ENCODE measurements at regions not wholly inside any gene's neighbourhood (a gene's known extent, or its start where the extent isn't known, plus 50 kb on each side); places are given as distances from the start of the nearest gene placed in this dataset.
"Not testable (repeated sequence)": the region's sequence is repeated elsewhere in the genome, so short reads cannot be mapped to it uniquely, and the experiment has no call there.

DNA sequence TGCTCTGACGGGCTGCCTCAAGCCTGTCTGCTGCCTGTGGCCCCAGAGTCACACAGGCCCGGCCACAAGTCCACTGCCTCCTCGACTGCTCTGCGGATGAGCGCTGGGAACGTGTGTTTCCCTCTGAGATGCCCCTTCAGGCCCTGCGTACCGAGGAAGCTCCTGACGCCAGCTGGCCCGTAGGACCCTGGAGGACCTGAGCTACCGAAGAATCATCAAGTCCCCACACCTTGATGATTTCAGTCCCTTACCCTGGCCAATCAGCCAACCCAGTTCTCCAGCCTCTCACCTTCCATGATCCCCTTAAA is 96.6 kb upstream of the LRPAP1 start:
- Mint-ChIP-seq H3K4me3 (no peak overlapping the region), H3K27me3 (peaks cover 34% of the 10 kb centered on the region in 2 donors), H3K27ac (no peak overlapping the region), H3K36me3 (peaks cover 2 to 3% of the 10 kb centered on the region in 2 donors), H3K4me1 (no peaks in the 10 kb centered on the region), H3K9me3 (peaks cover 3 to 4% of the 10 kb centered on the region in 2 donors)
- no peak for ATAC-seq (replicated peaks)
- DNase-seq, result no peak

DNA sequence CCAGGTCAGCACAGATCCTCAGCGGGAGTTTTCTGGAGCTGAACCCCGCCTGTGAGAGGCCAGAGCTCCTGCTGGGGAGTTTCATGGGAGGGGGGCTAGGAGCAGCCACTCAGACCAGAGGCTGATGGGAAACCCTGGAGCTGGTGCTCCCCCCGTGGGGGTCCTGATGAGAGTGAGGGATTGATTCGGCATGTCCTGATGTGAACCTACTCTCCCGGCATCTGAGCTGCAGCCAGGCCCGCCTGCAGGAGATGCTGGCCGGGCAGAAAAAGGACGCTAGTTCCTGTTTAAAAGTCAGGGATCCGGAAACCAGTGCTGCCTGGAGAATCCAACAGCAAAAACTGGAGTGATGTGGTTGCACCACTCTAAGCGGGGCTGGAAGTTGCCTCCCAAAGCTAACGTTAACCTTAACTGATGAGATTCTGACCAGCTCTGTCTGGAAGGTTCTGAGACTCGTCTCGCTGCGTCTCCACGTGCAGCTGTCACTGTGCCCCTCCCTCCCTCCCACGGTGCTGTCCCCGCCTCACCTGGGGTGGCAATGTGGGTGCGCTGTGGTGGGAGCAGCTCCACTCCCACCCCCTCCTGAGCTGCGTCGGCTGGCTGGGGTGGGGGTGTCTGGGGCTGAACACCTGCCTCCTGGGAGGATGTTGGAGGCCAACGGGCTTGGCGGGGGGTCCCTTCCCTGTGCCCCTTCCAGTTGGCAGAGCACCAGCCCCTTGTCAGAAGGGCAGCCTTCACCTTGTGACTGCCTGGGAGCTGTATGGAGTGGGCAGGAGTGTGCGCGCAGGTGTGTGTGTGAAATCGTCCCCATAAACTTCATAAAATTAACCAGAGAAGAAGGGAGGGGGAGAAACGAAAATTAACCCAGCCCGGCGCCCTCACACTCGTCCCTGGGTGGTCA is 96.0 kb upstream of the LRPAP1 start:
- not testable (repeated sequence) for ATAC-seq (replicated peaks); H3K4me1 Mint-ChIP-seq; DNase-seq; H3K9me3 Mint-ChIP-seq; H3K27ac Mint-ChIP-seq; H3K4me3 Mint-ChIP-seq; H3K36me3 Mint-ChIP-seq
- H3K27me3 Mint-ChIP-seq, result peaks cover 37 to 38% of the 10 kb centered on the region in 2 donors

DNA sequence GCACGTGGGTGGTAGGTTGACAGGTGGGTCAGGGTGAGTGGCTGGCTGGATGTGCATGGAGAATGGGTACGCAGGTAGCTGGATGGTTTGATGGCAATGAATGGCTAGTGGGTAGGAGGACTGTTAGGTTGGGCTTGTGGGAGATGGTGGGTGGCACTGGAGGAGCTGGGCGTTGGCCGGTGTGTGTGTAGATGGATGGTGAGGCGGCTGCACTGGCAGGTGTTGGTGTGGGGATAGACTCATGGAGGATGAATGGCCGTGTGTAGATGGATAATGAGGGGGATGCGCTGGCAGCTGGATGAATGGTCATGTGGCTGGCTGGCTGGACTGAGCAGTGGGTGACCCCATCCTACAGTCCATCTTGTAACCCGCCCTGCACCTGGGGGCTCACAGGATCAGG is 95.2 kb upstream of the LRPAP1 start:
- not testable (repeated sequence) for ATAC-seq (replicated peaks); DNase-seq; H3K4me3 Mint-ChIP-seq; H3K9me3 Mint-ChIP-seq; H3K27ac Mint-ChIP-seq; H3K4me1 Mint-ChIP-seq; H3K36me3 Mint-ChIP-seq
- H3K27me3 Mint-ChIP-seq, result peaks cover 41 to 42% of the 10 kb centered on the region in 2 donors

DNA sequence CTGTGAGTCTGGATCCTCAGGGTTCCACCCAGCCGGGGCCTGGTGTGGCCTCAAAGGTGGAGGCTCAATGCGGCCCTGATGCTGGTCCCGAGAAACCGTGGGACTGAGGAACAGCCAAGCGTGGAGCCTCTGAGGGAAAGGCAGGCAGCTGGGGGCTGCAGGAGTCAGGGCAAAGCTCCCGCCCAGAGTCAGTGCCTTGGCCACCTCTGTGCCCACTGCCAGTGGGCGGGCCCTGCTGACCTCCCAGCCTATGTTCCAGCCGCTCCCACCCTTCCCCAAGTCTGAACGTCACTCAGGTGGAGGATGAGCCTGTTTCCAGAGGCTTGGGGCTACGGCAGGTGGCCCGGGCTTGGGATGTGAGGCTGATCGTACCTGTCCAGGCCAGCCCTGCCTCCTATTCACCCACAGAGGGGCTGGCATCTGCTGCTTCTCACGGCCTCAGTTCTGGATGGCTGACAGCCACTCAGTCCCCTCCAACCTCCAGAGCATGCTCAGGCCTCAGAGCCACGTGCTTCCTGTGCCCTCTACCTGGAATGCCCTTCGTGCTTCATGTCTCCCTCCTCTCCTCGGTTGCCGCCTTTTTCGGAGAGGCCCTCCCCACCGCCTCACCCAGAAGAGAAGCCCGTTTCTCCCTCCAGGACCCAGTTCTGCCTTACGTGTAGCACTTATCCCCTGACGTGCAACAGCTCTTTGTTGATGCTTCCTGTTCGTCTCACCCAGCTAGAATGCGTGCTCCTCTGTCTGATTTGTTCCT is 94.1 kb upstream of the LRPAP1 start:
- DNase-seq; H3K4me3 Mint-ChIP-seq; H3K4me1 Mint-ChIP-seq; H3K27ac Mint-ChIP-seq; ATAC-seq (replicated peaks); H3K9me3 Mint-ChIP-seq; H3K36me3 Mint-ChIP-seq: not testable (repeated sequence)
- H3K27me3 Mint-ChIP-seq, result peaks cover 40 to 44% of the 10 kb centered on the region in 2 donors

DNA sequence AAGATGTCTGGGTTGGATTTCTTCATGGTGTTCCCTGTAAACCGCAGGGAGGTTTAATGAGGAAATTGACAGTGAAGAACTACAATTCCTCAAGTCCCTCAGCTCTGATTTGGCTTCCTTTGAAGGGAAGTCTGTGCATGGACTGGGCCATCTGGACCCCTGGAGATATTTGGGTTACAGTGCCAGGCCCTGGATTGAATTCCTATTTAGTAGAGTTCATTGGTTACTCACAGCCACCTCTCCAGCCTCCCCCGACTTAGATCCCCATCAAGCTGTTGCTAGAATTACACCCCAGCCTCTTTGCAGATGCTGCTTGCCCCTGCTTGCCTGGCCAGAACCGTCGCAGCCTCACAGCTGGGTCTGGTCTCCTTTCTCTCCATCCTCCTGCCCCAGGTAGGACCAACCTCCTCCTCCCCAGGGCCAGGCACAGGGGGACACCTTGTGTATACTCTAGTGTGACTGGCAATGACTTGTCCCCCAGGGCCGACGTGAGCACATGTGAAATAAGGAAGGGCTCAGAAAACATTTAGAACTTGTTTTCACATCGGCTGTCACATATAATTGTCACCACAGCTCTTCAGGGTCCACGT is 93.2 kb upstream of the LRPAP1 start:
- peaks cover 37 to 41% of the 10 kb centered on the region in 2 donors for H3K27me3 Mint-ChIP-seq
- ATAC-seq (replicated peaks); H3K4me1 Mint-ChIP-seq; H3K36me3 Mint-ChIP-seq; H3K27ac Mint-ChIP-seq; H3K9me3 Mint-ChIP-seq; DNase-seq; H3K4me3 Mint-ChIP-seq: not testable (repeated sequence)

DNA sequence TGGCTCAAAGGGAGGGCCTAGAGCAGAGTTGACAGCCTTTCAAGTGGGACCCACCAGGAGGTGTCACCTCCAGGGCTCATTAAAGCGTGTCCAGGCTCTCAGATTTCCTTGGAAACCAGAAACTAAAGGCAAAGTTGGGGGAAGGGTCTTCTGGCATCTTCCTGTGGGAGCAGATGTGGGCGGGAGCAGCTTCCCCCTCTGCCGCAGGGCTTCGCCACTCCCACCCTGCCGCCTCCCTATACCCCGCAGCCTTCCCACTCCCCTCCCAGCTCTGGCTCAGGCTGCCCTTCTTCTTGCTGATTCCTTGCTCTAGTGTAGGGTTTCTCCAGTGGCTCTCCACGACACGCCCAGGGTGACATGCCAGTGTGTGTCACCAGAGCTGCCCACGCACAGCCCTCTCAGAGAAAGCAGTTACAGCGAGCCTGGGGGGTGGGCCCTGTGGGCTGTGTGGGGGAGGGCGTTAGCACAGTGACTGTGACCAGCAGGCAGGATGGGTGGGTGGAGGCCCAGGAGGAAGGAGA is 91.6 kb upstream of the LRPAP1 start:
- ATAC-seq (replicated peaks); H3K4me3 Mint-ChIP-seq; H3K4me1 Mint-ChIP-seq; H3K9me3 Mint-ChIP-seq; H3K27ac Mint-ChIP-seq; DNase-seq; H3K36me3 Mint-ChIP-seq: not testable (repeated sequence)
- peaks cover 41 to 43% of the 10 kb centered on the region in 2 donors for H3K27me3 Mint-ChIP-seq

DNA sequence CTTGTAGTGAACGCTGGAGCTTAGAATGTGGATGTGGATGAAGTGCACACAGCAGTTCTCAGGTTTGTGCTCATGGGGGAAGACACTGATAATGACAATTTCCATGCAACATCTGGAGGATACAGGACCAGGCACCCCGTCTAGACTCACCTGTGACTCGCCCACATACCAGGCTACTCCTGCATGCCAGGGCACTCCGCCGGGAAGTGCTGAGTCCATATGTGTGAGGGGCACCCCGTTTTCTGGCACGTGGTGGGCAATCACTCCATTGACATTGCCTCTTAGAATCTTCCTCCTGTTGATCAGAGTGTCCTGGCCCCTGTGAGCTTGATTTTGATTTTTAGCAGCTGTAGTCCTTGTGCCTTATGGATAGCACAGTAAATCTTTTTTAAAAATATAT is 90.9 kb upstream of the LRPAP1 start:
- Mint-ChIP-seq H3K36me3 (no peaks in the 10 kb centered on the region), H3K9me3 (peaks cover 0 to 4% of the 10 kb centered on the region in 2 donors), H3K4me3 (no peak overlapping the region), H3K4me1 (peaks cover 2 to 5% of the 10 kb centered on the region in 2 donors), H3K27me3 (peaks cover 46 to 51% of the 10 kb centered on the region in 2 donors), H3K27ac (no peak overlapping the region)
- no peak for DNase-seq
- no peak for ATAC-seq (replicated peaks)

DNA sequence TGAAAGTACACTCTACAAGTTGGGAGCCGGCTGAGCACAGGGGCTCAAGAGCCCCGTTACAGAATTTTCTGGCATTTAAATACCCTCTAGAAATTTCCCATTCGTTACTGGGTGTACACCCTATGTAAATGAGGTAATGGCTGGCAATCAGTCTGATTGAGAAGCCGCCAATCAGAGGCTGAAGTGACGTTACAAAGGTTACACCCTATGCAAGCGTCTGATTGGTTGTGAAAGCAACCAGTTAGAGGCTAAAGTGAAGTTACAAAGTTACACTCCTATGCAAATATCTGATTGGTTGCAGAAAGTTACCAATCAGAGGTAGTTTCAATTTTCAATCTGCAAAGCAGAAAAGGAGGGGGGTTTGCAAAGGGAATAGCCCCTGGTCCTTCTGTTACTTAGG is 88.1 kb upstream of the LRPAP1 start:
- not testable (repeated sequence) for H3K27ac Mint-ChIP-seq; H3K36me3 Mint-ChIP-seq; DNase-seq; H3K4me1 Mint-ChIP-seq; H3K9me3 Mint-ChIP-seq; ATAC-seq (replicated peaks); H3K4me3 Mint-ChIP-seq
- H3K27me3 Mint-ChIP-seq, result peaks cover 51 to 58% of the 10 kb centered on the region in 2 donors

DNA sequence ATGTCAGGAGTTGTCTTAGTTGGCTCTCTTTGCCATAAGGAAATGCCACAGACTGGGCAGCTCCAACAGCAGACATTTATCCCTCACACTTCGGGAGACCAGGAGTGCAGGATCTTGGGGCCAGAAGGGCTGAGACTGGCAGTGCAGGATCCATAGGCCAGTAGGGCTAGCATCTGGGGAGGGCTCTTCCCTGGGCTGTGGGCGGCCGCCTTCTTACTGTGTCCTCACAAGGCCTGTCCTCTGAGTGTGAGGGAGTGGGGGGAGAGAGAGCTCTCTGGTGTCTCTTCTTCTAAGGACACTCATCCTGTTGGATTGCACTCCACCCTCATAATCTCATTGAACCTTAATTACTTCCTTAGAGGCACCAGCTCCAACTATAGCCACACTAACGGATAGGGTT is 87.5 kb upstream of the LRPAP1 start:
- not testable (repeated sequence) for H3K9me3 Mint-ChIP-seq

DNA sequence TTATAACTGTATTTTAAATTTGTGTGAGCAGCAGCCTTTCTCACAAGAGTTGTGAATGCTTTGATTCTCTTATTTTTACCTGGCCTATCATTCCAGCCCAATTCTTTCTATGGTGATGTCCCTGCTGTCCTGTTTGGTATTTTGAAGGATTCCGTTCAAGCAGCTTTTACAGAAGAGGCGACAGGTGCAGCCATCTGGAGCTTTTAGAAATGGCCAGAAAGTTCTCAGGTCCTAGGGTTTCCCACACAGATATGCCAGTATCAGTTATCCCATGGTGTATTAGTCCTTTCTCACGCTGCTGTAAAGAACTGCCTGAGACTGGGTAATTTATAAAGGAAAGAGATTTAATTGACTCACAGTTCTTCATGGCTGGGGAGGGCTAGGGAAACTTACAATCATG is 86.1 kb upstream of the LRPAP1 start:
- not testable (repeated sequence) for DNase-seq; H3K9me3 Mint-ChIP-seq; ATAC-seq (replicated peaks); H3K4me1 Mint-ChIP-seq; H3K4me3 Mint-ChIP-seq; H3K36me3 Mint-ChIP-seq; H3K27ac Mint-ChIP-seq
- H3K27me3 Mint-ChIP-seq, result peaks cover 36 to 39% of the 10 kb centered on the region in 2 donors

More for the DNA sequence above, 87.5 kb upstream of the LRPAP1 start:
- H3K4me1 Mint-ChIP-seq; H3K27ac Mint-ChIP-seq; H3K36me3 Mint-ChIP-seq; ATAC-seq (replicated peaks); DNase-seq; H3K4me3 Mint-ChIP-seq: not testable (repeated sequence)
- H3K27me3 Mint-ChIP-seq, result peaks cover 45 to 52% of the 10 kb centered on the region in 2 donors

DNA sequence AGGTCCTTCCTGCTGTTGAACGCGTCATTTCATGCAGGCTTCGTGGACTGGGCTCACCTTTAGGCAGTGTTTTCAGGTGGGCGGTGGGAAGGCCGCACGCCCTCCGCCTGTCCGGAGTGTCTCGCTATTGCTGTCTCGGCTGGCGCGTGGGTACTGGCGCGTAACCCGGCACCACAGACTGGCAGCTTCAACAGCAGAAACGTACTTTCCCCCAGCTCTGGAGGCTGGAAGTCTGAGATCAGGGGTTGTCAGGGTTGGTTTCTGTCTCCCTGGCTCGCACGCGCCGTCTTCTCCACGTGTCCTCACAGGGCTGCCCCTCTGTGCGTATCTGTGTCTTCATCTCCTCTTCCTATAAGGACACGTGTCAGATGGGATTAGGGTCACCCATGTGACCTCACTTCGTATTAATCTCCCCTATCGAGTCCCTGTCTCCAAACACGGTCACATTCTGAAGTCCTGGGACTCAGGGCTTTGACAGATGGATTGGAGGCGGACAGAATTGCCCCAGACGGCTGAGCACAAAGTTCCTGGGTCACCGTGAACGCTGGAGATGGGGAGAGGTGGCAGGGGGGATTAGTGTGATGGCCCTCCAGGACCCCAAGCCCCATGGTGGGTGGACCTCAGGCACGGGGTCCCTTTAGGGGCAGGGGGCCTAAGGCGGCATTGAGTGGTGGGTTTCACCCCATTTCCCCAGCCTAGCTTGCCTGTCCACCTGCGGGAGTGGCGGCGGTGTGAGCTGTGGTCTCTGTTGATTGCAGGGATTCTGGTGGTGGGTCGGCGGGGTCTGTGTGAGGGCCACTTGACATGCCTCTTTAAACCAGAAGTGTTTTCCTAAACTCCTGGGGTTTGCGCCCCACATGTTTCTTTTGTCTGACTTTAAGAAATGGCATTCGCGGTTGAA is 83.4 kb upstream of the LRPAP1 start:
- Mint-ChIP-seq H3K27me3 (peaks cover 31 to 36% of the 10 kb centered on the region in 2 donors), H3K9me3 (peaks cover 9 to 12% of the 10 kb centered on the region in 2 donors), H3K36me3 (no peaks in the 10 kb centered on the region), H3K27ac (no peak overlapping the region), H3K4me3 (no peak overlapping the region), H3K4me1 (peaks cover 4 to 5% of the 10 kb centered on the region in 2 donors)
- no peak for ATAC-seq (replicated peaks)
- DNase-seq, result no peak

DNA sequence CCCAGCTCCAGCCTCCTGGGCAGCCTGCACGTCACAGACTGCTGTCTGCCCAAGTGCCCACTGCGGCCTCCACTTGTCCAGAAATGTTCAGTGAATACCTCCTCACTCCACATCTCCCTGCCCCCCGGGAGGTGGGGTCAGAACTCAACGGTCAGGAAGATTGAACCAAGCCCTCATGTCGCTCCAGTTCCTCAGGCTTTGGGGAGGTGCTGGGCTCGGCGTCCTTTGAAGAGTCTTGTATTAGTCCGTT is 82.4 kb upstream of the LRPAP1 start:
- ATAC-seq (replicated peaks), result no peak
- no peaks in the 10 kb centered on the region for H3K36me3 Mint-ChIP-seq
- peaks cover 15% of the 10 kb centered on the region in 2 donors for H3K9me3 Mint-ChIP-seq
- no peak for DNase-seq
- peaks cover 24 to 37% of the 10 kb centered on the region in 2 donors for H3K27me3 Mint-ChIP-seq
- H3K4me3 Mint-ChIP-seq, result no peak overlapping the region
- H3K27ac Mint-ChIP-seq, result no peak overlapping the region
- H3K4me1 Mint-ChIP-seq, result peaks cover 0 to 2% of the 10 kb centered on the region in 2 donors

DNA sequence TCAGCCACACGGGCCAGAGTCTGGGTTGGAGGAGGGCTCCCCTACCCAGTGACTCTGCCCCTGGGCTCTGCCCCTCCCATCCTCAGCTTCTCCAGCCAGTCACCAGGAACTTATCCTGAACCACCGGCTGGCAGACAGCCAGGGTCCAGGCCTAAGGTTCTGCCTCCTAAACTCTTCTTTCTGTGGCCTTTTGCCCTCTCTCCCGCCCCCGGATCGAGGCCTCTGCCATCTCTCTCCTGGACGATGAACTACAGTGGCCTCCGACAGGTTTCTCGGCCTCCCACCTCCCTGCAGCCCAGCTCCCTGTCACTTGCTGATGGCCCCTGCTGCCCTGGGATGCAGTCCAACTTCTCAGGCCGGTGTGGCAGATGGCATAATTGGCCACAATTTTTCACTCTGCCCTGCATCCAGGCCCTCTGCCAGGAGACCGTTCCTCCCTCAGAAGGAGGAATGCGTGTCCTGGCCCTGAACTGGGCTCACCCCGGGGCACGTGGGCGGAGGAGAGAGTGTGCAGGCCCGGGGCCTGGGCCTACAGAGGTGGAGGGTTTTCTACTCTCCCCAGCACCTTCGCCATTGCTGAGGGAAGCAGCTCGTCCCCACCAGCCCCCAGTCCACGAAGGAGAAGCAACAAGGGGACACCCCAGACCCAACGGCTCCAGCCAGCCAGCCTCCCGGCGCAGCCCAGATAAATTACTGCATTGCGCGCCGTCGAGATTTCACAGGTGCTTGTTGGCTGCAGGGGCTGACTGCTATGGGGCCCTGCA is 81.9 kb upstream of the LRPAP1 start:
- no peaks in the 10 kb centered on the region for H3K36me3 Mint-ChIP-seq
- H3K9me3 Mint-ChIP-seq, result peaks cover 16 to 17% of the 10 kb centered on the region in 2 donors
- no peak overlapping the region for H3K27ac Mint-ChIP-seq
- DNase-seq (no peak), ATAC-seq (replicated peaks) (no peak)
- peaks cover 22 to 38% of the 10 kb centered on the region in 2 donors for H3K27me3 Mint-ChIP-seq
- peaks cover 0 to 2% of the 10 kb centered on the region in 2 donors for H3K4me1 Mint-ChIP-seq
- H3K4me3 Mint-ChIP-seq, result no peak overlapping the region

Data from stimulated activated naive B cell treated with anti-CD40 and anti-IgM and Interleukin-4, amounts not matched to agents 10 μg/mL and 1 μg/mL and 100 μg/mL, for 72 hours (primary cell).